ENCODE measurements at regions not wholly inside any gene's neighbourhood (a gene's known extent, or its start where the extent isn't known, plus 50 kb on each side); places are given as distances from the start of the nearest gene placed in this dataset.
A peak's percentile ranks its signal among the peaks of the same experiment; 100 is the strongest.

DNA sequence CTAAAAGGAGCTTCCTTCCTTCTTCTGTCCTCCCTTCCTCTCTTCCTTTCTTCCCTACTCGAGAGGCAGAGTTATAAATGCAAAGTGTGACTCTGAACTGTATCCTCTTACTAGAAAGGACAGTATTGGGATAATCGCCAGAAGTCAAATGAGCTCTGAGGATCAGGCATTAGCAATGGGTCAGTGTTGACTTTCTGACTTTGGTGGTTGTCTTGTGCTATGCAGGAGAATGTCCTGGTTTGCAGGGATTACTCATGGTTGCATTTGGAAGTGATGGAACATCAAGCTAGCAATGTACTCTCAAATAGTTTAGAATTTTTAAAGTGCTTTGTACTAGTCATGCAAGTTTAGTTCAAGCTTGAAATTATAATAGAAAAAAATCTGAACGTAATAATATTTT is 115.6 kb downstream of the TXNL1 start:
- Histone ChIP-seq H2AK5ac (ENCODE audit: low read depth, low read length) (no peak overlapping the region), H4K8ac (ENCODE audit: low read depth in 2 of 2, low read length in 2 of 2) (no peak overlapping the region), H4K5ac (ENCODE audit: low read depth, low read length) (no peak overlapping the region), H2AK9ac (replicated peaks; ENCODE audit: low read depth, low read length, poor library complexity) (no peak overlapping the region), H3K18ac (ENCODE audit: low read depth, low read length) (no peak overlapping the region), H4K20me1 (ENCODE audit: insufficient read depth, low read length) (no peaks in the 10 kb centered on the region), H3K4ac (ENCODE audit: low read depth, low read length) (no peak overlapping the region), H3K9me1 (ENCODE audit: insufficient read depth, low read length) (peaks cover 3% of the 10 kb centered on the region; the same call in 1 of the 2 replicates), H3K27ac (ENCODE audit: insufficient read depth, low read length) (no peak overlapping the region), H2BK5ac (ENCODE audit: low read depth, low read length, poor library complexity, severe bottlenecking) (no peak overlapping the region), H3K9ac (ENCODE audit: low read depth, low read length) (no peak overlapping the region), H3K4me1 (ENCODE audit: control insufficient read depth, insufficient read depth, low read length) (no peaks in the 10 kb centered on the region), H2BK20ac (ENCODE audit: low read depth, low read length) (no peak overlapping the region), H4K91ac (ENCODE audit: insufficient read depth, low read depth, low read length) (no peak overlapping the region), H2AFZ (replicated peaks; ENCODE audit: low read length, poor library complexity) (no peak overlapping the region), H2BK120ac (ENCODE audit: low read depth, low read length) (no peak overlapping the region), H3K56ac (ENCODE audit: extremely low read depth, insufficient read depth, low read length) (no peak overlapping the region), H3K79me1 (ENCODE audit: low read depth in 1 of 2, low read length in 2 of 2) (no peaks in the 10 kb centered on the region), H2BK15ac (ENCODE audit: low read depth, low read length) (no peak overlapping the region), H3K14ac (replicated peaks; ENCODE audit: low read depth, low read length) (no peak overlapping the region), H3K4me2 (ENCODE audit: low read depth, low read length) (no peak overlapping the region), H3K9me3 (ENCODE audit: control insufficient read depth, insufficient read depth, low read length) (no peaks in the 10 kb centered on the region), H3K23ac (ENCODE audit: low read depth, low read length) (no peak overlapping the region), H3K36me3 (ENCODE audit: control insufficient read depth, insufficient read depth, low read length) (no peaks in the 10 kb centered on the region), H3K27me3 (ENCODE audit: control insufficient read depth, insufficient read depth, low read length) (peaks cover 2% of the 10 kb centered on the region; the same call in 1 of the 2 replicates), H3K4me3 (ENCODE audit: insufficient read depth, low read depth, low read length) (no peak overlapping the region)
- peak; percentile 68 for DNase-seq
- 83% methylated on average over 1 of the region's 3 CpGs; no CpG with 5 or more reads in 1 of the 2 experiments for WGBS, 2 experiments (ENCODE audit: extremely low coverage in 2 of 2, insufficient read length in 1 of 2)
- intact Hi-C loops (cut with micrococcal nuclease): no loop called here
- peak; percentile 65 for ATAC-seq (ENCODE audit: low read depth)
- dilution Hi-C loops (cut with HindIII; ENCODE audit: low sequenced_read_pairs, unreplicated experiment): no loop called here
- no TSS peak for BruUV-seq (replicated peaks)
- POLR2A ChIA-PET (ENCODE audit: unreplicated experiment): no interaction called here
- in situ Hi-C loops (cut with MboI; ENCODE audit: low sequenced_read_pairs): no loop called here
- CTCF ChIA-PET: no interaction called here
- TF ChIP-seq RAD21 (IDR thresholded peaks at IDR 0.05; ENCODE audit: low read length): no peak
- TF ChIP-seq MXI1 (IDR thresholded peaks at IDR 0.05; ENCODE audit: borderline replicate concordance, low read depth, low read length): no peak
- no peak for TF ChIP-seq RFX5 (IDR thresholded peaks at IDR 0.05; ENCODE audit: low read depth, low read length)
- TF ChIP-seq, protein P1, sequence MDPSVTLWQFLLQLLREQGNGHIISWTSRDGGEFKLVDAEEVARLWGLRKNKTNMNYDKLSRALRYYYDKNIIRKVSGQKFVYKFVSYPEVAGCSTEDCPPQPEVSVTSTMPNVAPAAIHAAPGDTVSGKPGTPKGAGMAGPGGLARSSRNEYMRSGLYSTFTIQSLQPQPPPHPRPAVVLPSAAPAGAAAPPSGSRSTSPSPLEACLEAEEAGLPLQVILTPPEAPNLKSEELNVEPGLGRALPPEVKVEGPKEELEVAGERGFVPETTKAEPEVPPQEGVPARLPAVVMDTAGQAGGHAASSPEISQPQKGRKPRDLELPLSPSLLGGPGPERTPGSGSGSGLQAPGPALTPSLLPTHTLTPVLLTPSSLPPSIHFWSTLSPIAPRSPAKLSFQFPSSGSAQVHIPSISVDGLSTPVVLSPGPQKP (IDR thresholded peaks at IDR 0.05; ENCODE audit: borderline replicate concordance, low read depth, low read length): no peak
- no peak for TF ChIP-seq FOS (IDR thresholded peaks at IDR 0.05; ENCODE audit: low read depth, low read length)
- no peak for TF ChIP-seq NFE2L2 (IDR thresholded peaks at IDR 0.05; ENCODE audit: low read depth, low read length)
- TF ChIP-seq, protein P2, sequence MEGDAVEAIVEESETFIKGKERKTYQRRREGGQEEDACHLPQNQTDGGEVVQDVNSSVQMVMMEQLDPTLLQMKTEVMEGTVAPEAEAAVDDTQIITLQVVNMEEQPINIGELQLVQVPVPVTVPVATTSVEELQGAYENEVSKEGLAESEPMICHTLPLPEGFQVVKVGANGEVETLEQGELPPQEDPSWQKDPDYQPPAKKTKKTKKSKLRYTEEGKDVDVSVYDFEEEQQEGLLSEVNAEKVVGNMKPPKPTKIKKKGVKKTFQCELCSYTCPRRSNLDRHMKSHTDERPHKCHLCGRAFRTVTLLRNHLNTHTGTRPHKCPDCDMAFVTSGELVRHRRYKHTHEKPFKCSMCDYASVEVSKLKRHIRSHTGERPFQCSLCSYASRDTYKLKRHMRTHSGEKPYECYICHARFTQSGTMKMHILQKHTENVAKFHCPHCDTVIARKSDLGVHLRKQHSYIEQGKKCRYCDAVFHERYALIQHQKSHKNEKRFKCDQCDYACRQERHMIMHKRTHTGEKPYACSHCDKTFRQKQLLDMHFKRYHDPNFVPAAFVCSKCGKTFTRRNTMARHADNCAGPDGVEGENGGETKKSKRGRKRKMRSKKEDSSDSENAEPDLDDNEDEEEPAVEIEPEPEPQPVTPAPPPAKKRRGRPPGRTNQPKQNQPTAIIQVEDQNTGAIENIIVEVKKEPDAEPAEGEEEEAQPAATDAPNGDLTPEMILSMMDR (conservative IDR thresholded peaks at IDR 0.05; ENCODE audit: low read depth, low read length): no peak
- no peak for TF ChIP-seq POLR2A (IDR thresholded peaks at IDR 0.05; ENCODE audit: low read depth, low read length)
- no peak for TF ChIP-seq CEBPB (IDR thresholded peaks at IDR 0.05; ENCODE audit: low read depth, low read length)
- TF ChIP-seq RCOR1 (IDR thresholded peaks at IDR 0.05; ENCODE audit: insufficient replicate concordance, low read length): no peak
- no peak for TF ChIP-seq BHLHE40 (IDR thresholded peaks at IDR 0.05; ENCODE audit: low read depth, low read length)
- no peak for TF ChIP-seq CHD1 (IDR thresholded peaks at IDR 0.05; ENCODE audit: low read depth, low read length)
- TF ChIP-seq MAFK (IDR thresholded peaks at IDR 0.05; ENCODE audit: low read depth, low read length): no peak
- no peak for TF ChIP-seq MAZ (IDR thresholded peaks at IDR 0.05; ENCODE audit: borderline replicate concordance, low read depth, low read length)
- TF ChIP-seq SMC3 (IDR thresholded peaks at IDR 0.05; ENCODE audit: low read depth, low read length): no peak
- TF ChIP-seq, protein P3, sequence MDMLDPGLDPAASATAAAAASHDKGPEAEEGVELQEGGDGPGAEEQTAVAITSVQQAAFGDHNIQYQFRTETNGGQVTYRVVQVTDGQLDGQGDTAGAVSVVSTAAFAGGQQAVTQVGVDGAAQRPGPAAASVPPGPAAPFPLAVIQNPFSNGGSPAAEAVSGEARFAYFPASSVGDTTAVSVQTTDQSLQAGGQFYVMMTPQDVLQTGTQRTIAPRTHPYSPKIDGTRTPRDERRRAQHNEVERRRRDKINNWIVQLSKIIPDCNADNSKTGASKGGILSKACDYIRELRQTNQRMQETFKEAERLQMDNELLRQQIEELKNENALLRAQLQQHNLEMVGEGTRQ (IDR thresholded peaks at IDR 0.05; ENCODE audit: low read depth, low read length): no peak

All from IMR-90 (cell line).